ENCODE measurements at regions not wholly inside any gene's neighbourhood (a gene's known extent, or its start where the extent isn't known, plus 50 kb on each side); places are given as distances from the start of the nearest gene placed in this dataset.

- TF ChIP-seq, protein P1, sequence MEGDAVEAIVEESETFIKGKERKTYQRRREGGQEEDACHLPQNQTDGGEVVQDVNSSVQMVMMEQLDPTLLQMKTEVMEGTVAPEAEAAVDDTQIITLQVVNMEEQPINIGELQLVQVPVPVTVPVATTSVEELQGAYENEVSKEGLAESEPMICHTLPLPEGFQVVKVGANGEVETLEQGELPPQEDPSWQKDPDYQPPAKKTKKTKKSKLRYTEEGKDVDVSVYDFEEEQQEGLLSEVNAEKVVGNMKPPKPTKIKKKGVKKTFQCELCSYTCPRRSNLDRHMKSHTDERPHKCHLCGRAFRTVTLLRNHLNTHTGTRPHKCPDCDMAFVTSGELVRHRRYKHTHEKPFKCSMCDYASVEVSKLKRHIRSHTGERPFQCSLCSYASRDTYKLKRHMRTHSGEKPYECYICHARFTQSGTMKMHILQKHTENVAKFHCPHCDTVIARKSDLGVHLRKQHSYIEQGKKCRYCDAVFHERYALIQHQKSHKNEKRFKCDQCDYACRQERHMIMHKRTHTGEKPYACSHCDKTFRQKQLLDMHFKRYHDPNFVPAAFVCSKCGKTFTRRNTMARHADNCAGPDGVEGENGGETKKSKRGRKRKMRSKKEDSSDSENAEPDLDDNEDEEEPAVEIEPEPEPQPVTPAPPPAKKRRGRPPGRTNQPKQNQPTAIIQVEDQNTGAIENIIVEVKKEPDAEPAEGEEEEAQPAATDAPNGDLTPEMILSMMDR (IDR thresholded peaks at IDR 0.05) = no peak
- no peak for TF ChIP-seq POLR2A (IDR thresholded peaks at IDR 0.05)
- TF ChIP-seq EP300 (IDR thresholded peaks at IDR 0.05) = no peak
These were observed 430.7 kb downstream of the BRINP1 start for GRCh38 chr9:118938581-118938980.

All from upper lobe of left lung (tissue), 4 donors.